WTC11 (cell line): ENCODE measurements at regions not wholly inside any gene's neighbourhood (a gene's known extent, or its start where the extent isn't known, plus 50 kb on each side); places are given as distances from the start of the nearest gene placed in this dataset.

Experiments
- ATAC-seq: fragments of 200-7000 bp; cut with Tn5 transposase; 2 replicates; pipeline ENCODE4 v1.10.0; 2021; ENCODE audit warnings: mild to moderate bottlenecking, moderate library complexity
- CTCF ChIA-PET: fragments of 300-600 bp; sonication (Branson Sonifier 250); formaldehyde crosslinking; loops from one replicate; lab custom pipeline; 2021; ENCODE audit warnings: antibody characterized with exemption; lab: Charles Lee
- POLR2A ChIA-PET: fragments of 350-600 bp; sonication (Branson Sonifier 250); formaldehyde crosslinking; loops from one replicate; lab custom pipeline; 2021; ENCODE audit warnings: antibody characterized with exemption; lab: Charles Lee
- DNase-seq: peaks from one replicate; pipeline ENCODE4 v3.0.0; 2021; ENCODE audit warnings: low spot score
- H3K27ac Mint-ChIP-seq: 2 replicates; pipeline ENCODE4 v1.8.0; 2021; ENCODE audit warnings: mixed read lengths
- H3K27me3 Mint-ChIP-seq: 2 replicates; pipeline ENCODE4 v1.8.0; 2021; ENCODE audit warnings: low read depth, mild to moderate bottlenecking, moderate library complexity, mixed read lengths
- H3K36me3 Mint-ChIP-seq: 2 replicates; pipeline ENCODE4 v1.8.0; 2021; ENCODE audit warnings: mixed read lengths
- H3K4me1 Mint-ChIP-seq: 2 replicates; pipeline ENCODE4 v1.8.0; 2022; ENCODE audit warnings: mixed read lengths
- H3K4me3 Mint-ChIP-seq: 2 replicates; pipeline ENCODE4 v1.8.0; 2021; ENCODE audit warnings: mild to moderate bottlenecking, moderate library complexity, mixed read lengths
- H3K9me3 Mint-ChIP-seq: 2 replicates; pipeline ENCODE4 v1.8.0; 2021; ENCODE audit warnings: mixed read lengths
- AFF4 ChIP-seq: sonication (generic); formaldehyde crosslinking; IDR thresholded peaks from 2 replicates; pipeline ENCODE4 v1.8.1; 2023; ENCODE audit warnings: mild to moderate bottlenecking, missing genetic modification reagents, borderline replicate concordance
- ATF1 ChIP-seq: sonication (generic); formaldehyde crosslinking; IDR thresholded peaks from 2 replicates; pipeline ENCODE4 v1.8.1; 2023; ENCODE audit warnings: mild to moderate bottlenecking, moderate library complexity, missing genetic modification reagents
- ATF3 ChIP-seq: sonication (generic); formaldehyde crosslinking; conservative IDR thresholded peaks from 2 replicates; pipeline ENCODE4 v1.8.1; 2022; ENCODE audit warnings: mild to moderate bottlenecking, missing genetic modification reagents
- GTF2I ChIP-seq: fragments of 250-450 bp; sonication (Bioruptor Pico); conservative IDR thresholded peaks from 2 replicates; pipeline ENCODE4 v1.4.0; 2021; ENCODE audit warnings: mild to moderate bottlenecking
- JAZF1 ChIP-seq: fragments of 250-450 bp; sonication (Bioruptor Pico); IDR thresholded peaks from 2 replicates; pipeline ENCODE4 v1.9.0; 2021; ENCODE audit warnings: moderate library complexity, mild to moderate bottlenecking, inconsistent platforms
- NFYB ChIP-seq: sonication (generic); formaldehyde crosslinking; conservative IDR thresholded peaks from 2 replicates; pipeline ENCODE4 v1.8.0; 2022; ENCODE audit warnings: low read depth, missing genetic modification reagents
- NR3C1 ChIP-seq: sonication (generic); formaldehyde crosslinking; conservative IDR thresholded peaks from 2 replicates; pipeline ENCODE4 v1.8.1; 2023; ENCODE audit warnings: low read depth, mild to moderate bottlenecking, missing genetic modification reagents
- OVOL2 ChIP-seq: fragments of 250-450 bp; sonication (Bioruptor Pico); IDR thresholded peaks from 2 replicates; pipeline ENCODE4 v1.9.0; 2021; ENCODE audit warnings: mild to moderate bottlenecking, borderline replicate concordance
- PRRX2 ChIP-seq: fragments of 250-450 bp; sonication (Bioruptor Pico); IDR thresholded peaks from 2 replicates; pipeline ENCODE4 v1.8.0; 2021; ENCODE audit warnings: mild to moderate bottlenecking
- TEAD4 ChIP-seq: sonication (generic); formaldehyde crosslinking; IDR thresholded peaks from 2 replicates; pipeline ENCODE4 v1.8.0; 2022; ENCODE audit warnings: mild to moderate bottlenecking, missing genetic modification reagents
- ZBTB43 ChIP-seq: sonication (generic); formaldehyde crosslinking; IDR thresholded peaks from 2 replicates; pipeline ENCODE4 v1.8.1; 2023; ENCODE audit warnings: mild to moderate bottlenecking, missing genetic modification reagents
- ZNF121 ChIP-seq: sonication (generic); formaldehyde crosslinking; IDR thresholded peaks from 2 replicates; pipeline ENCODE4 v1.8.0; 2023; ENCODE audit warnings: missing genetic modification reagents
- ZNF219 ChIP-seq: sonication (generic); formaldehyde crosslinking; IDR thresholded peaks from 2 replicates; pipeline ENCODE4 v1.8.0; 2023; ENCODE audit warnings: missing genetic modification reagents, mild to moderate bottlenecking, borderline replicate concordance
- ZNF263 ChIP-seq: sonication (generic); formaldehyde crosslinking; IDR thresholded peaks from 2 replicates; pipeline ENCODE4 v1.8.1; 2022; ENCODE audit warnings: low read depth, mild to moderate bottlenecking, moderate library complexity, missing genetic modification reagents
- TF ChIP-seq, protein P1 (sequence below): fragments of 200-600 bp; IDR thresholded peaks from 2 replicates; pipeline ENCODE4 v1.8.0; 2022; ENCODE audit warnings: antibody characterized with exemption
- TF ChIP-seq, protein P2 (sequence below): sonication (generic); formaldehyde crosslinking; IDR thresholded peaks from 2 replicates; pipeline ENCODE4 v1.8.1; 2023; ENCODE audit warnings: mild to moderate bottlenecking, moderate library complexity, missing genetic modification reagents
- TF ChIP-seq, protein P3 (sequence below): sonication (generic); formaldehyde crosslinking; IDR thresholded peaks from 2 replicates; pipeline ENCODE4 v1.8.0; 2022; ENCODE audit warnings: missing genetic modification reagents
- TF ChIP-seq, protein P4 (sequence below): sonication (generic); formaldehyde crosslinking; IDR thresholded peaks from 2 replicates; pipeline ENCODE4 v1.8.1; 2023; ENCODE audit warnings: mild to moderate bottlenecking, missing genetic modification reagents, moderate library complexity
- TF ChIP-seq, protein P5 (sequence below): fragments of 250-450 bp; sonication (Bioruptor Pico); IDR thresholded peaks from 2 replicates; pipeline ENCODE4 v1.9.0; 2021; ENCODE audit warnings: mild to moderate bottlenecking
- TF ChIP-seq, protein P6 (sequence below): sonication (generic); formaldehyde crosslinking; IDR thresholded peaks from 2 replicates; pipeline ENCODE4 v1.8.1; 2023; ENCODE audit warnings: mild to moderate bottlenecking, missing genetic modification reagents, moderate library complexity

DNA sequence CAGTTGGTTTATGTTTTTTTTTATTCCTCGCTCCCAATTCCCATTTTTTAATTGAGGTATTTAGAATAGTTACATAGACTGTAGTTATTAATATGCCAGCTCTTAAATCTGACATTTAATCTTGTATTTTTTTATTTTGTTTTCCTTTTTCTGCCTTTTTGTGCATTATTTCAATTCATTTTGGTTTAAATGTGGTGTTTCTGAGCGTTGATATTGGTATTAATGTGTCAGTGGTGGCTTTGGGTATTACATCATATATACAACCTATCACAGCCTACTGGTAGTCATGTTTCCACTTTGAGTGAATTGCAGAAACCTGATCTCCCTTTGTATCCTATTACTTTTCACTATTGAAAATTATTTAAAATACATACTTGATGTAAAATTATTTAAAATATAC, 1027.3 kb downstream of the KCNT2 start:
- ATAC-seq (peak; percentile 27; the same call in 1 of the 2 replicates), DNase-seq (no peak)
- Mint-ChIP-seq H3K4me3 (no peak overlapping the region), H3K36me3 (no peaks in the 10 kb centered on the region), H3K4me1 (no peaks in the 10 kb centered on the region), H3K27ac (no peak overlapping the region), H3K27me3 (no peaks in the 10 kb centered on the region), H3K9me3 (no peaks in the 10 kb centered on the region)
- CTCF ChIA-PET: no interaction called here
- POLR2A ChIA-PET: no interaction called here
- TF ChIP-seq ATF3 (CRISPR knock-in tag) (no peak), JAZF1 (CRISPR knock-in tag) (no peak), PRRX2 (no peak), ZBTB43 (CRISPR knock-in tag) (no peak), AFF4 (CRISPR knock-in tag) (no peak), NR3C1 (CRISPR knock-in tag) (no peak), OVOL2 (CRISPR knock-in tag) (no peak), ZNF121 (CRISPR knock-in tag) (no peak)
- TF ChIP-seq, protein P1, sequence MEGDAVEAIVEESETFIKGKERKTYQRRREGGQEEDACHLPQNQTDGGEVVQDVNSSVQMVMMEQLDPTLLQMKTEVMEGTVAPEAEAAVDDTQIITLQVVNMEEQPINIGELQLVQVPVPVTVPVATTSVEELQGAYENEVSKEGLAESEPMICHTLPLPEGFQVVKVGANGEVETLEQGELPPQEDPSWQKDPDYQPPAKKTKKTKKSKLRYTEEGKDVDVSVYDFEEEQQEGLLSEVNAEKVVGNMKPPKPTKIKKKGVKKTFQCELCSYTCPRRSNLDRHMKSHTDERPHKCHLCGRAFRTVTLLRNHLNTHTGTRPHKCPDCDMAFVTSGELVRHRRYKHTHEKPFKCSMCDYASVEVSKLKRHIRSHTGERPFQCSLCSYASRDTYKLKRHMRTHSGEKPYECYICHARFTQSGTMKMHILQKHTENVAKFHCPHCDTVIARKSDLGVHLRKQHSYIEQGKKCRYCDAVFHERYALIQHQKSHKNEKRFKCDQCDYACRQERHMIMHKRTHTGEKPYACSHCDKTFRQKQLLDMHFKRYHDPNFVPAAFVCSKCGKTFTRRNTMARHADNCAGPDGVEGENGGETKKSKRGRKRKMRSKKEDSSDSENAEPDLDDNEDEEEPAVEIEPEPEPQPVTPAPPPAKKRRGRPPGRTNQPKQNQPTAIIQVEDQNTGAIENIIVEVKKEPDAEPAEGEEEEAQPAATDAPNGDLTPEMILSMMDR: no peak

GRCh38 chr1:195577748-195578147, 1030.5 kb downstream of the KCNT2 start:
- DNase-seq (no peak), ATAC-seq (no peak)
- no peak overlapping the region for H3K27ac Mint-ChIP-seq
- H3K36me3 Mint-ChIP-seq: no peaks in the 10 kb centered on the region
- ChIA-PET POLR2A (no interaction called here), CTCF (interaction anchor here (1.3 kb wide), 1 partner anchor 308 kb away, joined by 3 read pairs; no protein-coding TSS in a partner anchor)
- H3K27me3 Mint-ChIP-seq: no peaks in the 10 kb centered on the region
- H3K4me1 Mint-ChIP-seq: no peaks in the 10 kb centered on the region
- peaks cover 5% of the 10 kb centered on the region for H3K9me3 Mint-ChIP-seq
- no peak overlapping the region for H3K4me3 Mint-ChIP-seq
- TF ChIP-seq ZNF219 (CRISPR knock-in tag): no peak
- TF ChIP-seq, protein P2, sequence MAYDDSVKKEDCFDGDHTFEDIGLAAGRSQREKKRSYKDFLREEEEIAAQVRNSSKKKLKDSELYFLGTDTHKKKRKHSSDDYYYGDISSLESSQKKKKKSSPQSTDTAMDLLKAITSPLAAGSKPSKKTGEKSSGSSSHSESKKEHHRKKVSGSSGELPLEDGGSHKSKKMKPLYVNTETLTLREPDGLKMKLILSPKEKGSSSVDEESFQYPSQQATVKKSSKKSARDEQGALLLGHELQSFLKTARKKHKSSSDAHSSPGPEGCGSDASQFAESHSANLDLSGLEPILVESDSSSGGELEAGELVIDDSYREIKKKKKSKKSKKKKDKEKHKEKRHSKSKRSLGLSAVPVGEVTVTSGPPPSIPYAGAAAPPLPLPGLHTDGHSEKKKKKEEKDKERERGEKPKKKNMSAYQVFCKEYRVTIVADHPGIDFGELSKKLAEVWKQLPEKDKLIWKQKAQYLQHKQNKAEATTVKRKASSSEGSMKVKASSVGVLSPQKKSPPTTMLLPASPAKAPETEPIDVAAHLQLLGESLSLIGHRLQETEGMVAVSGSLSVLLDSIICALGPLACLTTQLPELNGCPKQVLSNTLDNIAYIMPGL (CRISPR knock-in tag): no peak
- no peak for TF ChIP-seq GTF2I (CRISPR knock-in tag)
- TF ChIP-seq, protein P3, sequence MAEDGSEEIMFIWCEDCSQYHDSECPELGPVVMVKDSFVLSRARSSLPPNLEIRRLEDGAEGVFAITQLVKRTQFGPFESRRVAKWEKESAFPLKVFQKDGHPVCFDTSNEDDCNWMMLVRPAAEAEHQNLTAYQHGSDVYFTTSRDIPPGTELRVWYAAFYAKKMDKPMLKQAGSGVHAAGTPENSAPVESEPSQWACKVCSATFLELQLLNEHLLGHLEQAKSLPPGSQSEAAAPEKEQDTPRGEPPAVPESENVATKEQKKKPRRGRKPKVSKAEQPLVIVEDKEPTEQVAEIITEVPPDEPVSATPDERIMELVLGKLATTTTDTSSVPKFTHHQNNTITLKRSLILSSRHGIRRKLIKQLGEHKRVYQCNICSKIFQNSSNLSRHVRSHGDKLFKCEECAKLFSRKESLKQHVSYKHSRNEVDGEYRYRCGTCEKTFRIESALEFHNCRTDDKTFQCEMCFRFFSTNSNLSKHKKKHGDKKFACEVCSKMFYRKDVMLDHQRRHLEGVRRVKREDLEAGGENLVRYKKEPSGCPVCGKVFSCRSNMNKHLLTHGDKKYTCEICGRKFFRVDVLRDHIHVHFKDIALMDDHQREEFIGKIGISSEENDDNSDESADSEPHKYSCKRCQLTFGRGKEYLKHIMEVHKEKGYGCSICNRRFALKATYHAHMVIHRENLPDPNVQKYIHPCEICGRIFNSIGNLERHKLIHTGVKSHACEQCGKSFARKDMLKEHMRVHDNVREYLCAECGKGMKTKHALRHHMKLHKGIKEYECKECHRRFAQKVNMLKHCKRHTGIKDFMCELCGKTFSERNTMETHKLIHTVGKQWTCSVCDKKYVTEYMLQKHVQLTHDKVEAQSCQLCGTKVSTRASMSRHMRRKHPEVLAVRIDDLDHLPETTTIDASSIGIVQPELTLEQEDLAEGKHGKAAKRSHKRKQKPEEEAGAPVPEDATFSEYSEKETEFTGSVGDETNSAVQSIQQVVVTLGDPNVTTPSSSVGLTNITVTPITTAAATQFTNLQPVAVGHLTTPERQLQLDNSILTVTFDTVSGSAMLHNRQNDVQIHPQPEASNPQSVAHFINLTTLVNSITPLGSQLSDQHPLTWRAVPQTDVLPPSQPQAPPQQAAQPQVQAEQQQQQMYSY (CRISPR knock-in tag): no peak
- no peak for TF ChIP-seq ZNF263
- TF ChIP-seq, protein P4, sequence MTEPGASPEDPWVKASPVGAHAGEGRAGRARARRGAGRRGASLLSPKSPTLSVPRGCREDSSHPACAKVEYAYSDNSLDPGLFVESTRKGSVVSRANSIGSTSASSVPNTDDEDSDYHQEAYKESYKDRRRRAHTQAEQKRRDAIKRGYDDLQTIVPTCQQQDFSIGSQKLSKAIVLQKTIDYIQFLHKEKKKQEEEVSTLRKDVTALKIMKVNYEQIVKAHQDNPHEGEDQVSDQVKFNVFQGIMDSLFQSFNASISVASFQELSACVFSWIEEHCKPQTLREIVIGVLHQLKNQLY: no peak
- TF ChIP-seq ATF1 (CRISPR knock-in tag): no peak
- TF ChIP-seq, protein P5, sequence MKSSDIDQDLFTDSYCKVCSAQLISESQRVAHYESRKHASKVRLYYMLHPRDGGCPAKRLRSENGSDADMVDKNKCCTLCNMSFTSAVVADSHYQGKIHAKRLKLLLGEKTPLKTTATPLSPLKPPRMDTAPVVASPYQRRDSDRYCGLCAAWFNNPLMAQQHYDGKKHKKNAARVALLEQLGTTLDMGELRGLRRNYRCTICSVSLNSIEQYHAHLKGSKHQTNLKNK: no peak
- no peak for TF ChIP-seq TEAD4 (CRISPR knock-in tag)
- TF ChIP-seq, protein P6, sequence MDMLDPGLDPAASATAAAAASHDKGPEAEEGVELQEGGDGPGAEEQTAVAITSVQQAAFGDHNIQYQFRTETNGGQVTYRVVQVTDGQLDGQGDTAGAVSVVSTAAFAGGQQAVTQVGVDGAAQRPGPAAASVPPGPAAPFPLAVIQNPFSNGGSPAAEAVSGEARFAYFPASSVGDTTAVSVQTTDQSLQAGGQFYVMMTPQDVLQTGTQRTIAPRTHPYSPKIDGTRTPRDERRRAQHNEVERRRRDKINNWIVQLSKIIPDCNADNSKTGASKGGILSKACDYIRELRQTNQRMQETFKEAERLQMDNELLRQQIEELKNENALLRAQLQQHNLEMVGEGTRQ (CRISPR knock-in tag): no peak
- TF ChIP-seq NFYB (CRISPR knock-in tag): no peak
